Fibroblast of mammary gland (primary cell): ENCODE measurements at regions not wholly inside any gene's neighbourhood (a gene's known extent, or its start where the extent isn't known, plus 50 kb on each side); places are given as distances from the start of the nearest gene placed in this dataset.
"Not testable (repeated sequence)": the region's sequence is repeated elsewhere in the genome, so short reads cannot be mapped to it uniquely, and the experiment has no call there.

Experiments
- DNase-seq: peaks from one replicate; pipeline ENCODE4 v3.0.0-alpha.2; 2010; ENCODE audit warnings: low read depth
- H3K4me3 ChIP-seq: 2 replicates; pipeline ENCODE4 v1.5.1; 2011; ENCODE audit warnings: low read depth, mild to moderate bottlenecking, low read length, moderate library complexity; ENCODE audit not compliant: control insufficient read depth
- CTCF ChIP-seq: conservative IDR thresholded peaks from 2 replicates; pipeline ENCODE4 v1.5.1; 2011; ENCODE audit warnings: low read depth, low read length, inconsistent platforms; ENCODE audit not compliant: control insufficient read depth, insufficient read depth

DNA sequence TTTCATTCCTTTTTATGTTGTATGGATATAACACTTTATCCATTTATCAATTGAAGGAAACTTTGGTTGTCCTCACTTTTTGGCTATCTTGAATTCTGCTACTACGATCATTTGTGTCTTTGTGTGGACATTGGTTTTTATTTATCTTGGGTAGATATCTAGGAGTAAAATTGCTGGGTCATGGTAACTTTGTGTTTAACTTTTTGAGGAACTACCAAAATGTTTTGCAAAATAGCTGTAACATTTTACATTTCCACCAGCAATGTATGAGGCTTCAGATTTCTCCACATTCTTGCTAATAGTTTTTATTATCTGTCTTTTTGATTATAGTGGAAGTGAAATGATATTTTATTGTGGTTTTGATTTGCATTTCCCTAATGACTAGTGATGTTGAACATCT lies 55.6 kb downstream of the TLNRD1 start:
- DNase-seq = no peak
- no peak overlapping the region for H3K4me3 ChIP-seq
- no peak for TF ChIP-seq CTCF

GRCh38 chr15:81060470-81060869 lies 59.7 kb downstream of the TLNRD1 start:
- no peak for DNase-seq
- TF ChIP-seq CTCF = no peak
- no peak overlapping the region for H3K4me3 ChIP-seq

DNA sequence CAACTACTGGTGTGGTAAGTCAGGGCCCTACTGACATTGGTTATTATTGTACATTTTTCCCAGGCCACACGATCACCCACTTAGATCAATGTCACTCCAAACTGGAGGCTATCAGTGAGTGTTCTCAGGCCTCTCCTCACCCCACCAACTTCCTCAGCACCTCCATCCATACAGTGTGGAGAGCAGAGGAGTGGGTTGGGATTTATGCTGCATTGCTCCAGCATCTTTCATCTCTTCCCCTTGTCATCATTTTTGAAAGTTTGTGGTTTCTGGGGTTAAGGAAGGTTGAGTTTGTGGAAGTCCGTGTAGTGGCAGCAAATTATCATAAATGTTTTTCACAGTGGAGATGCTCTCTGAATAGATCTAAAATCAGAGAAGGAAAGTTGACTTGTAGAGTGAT lies 60.2 kb downstream of the TLNRD1 start:
- TF ChIP-seq CTCF = no peak
- no peak for DNase-seq
- H3K4me3 ChIP-seq = no peak overlapping the region

DNA sequence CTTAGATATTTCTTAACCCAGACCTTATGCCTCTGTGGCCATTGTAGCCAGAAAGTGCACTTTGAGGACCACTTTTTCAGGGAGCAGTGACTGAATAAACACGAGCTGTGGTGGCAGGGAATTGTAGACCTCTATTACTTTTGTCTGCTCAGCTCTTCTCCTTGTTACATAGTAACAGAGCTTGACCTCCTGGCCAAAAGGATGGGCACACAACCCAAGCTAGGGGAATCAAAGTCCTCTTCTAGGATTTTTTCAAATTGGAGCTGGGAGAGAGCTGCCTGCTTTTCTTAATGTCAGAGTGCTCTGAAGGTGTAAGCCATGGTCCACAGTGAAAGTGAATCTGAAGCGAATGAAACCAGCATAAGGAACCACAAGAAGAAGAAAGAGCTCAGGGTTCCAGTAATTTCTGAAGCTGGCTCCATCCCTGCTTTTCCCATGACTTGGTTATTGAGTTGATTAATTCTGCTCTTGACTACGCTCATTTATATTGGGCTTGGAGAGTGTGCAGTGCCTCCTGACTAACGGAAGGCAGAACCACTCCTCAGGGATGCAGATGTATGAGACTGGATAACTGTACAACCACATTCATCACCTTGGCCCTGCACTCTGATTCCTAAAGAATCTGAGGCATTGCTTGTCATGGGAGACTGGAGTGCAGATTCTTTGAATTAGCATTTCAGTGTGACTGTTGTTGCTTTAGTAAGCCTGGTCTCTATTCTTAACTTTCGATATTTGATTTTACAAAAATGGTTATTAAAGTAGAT lies 60.9 kb downstream of the TLNRD1 start:
- no peak for TF ChIP-seq CTCF
- DNase-seq = no peak
- no peak overlapping the region for H3K4me3 ChIP-seq

DNA sequence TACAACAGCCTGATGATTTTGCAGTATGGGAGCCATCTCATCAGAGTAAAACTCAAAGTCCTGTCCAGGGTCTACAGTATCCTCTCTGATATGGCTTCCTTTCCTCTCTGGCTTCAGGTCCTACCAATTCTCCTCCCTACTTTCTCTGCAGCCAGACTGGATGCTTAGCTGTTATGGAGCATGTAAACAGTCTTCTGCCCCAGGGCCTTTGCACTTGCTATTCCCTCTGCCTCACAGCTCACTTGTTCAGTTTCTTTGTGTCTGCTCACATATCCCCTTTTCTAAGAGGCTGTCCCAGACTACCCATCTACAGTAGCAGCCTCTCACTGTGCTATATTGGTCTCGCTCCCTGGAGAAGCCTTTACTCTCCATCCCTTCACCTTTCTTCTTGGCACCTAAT lies 62.2 kb downstream of the TLNRD1 start:
- TF ChIP-seq CTCF = no peak
- no peak for DNase-seq
- H3K4me3 ChIP-seq = no peak overlapping the region

- TF ChIP-seq CTCF = no peak
- H3K4me3 ChIP-seq = no peak overlapping the region
- no peak for DNase-seq
Measured at GRCh38 chr15:81064253-81064652, 63.5 kb downstream of the TLNRD1 start.

- DNase-seq, H3K4me3 ChIP-seq: not testable (repeated sequence)
Measured at GRCh38 chr15:81067567-81067966, 66.5 kb upstream of the CFAP161 start.
